GM12878 (cell line): ENCODE measurements at regions not wholly inside any gene's neighbourhood (a gene's known extent, or its start where the extent isn't known, plus 50 kb on each side); places are given as distances from the start of the nearest gene placed in this dataset.

Experiments
- ATAC-seq: fragments of 200-7000 bp; cut with Tn5 transposase; 3 replicates; pipeline ENCODE4 v1.9.1; 2020; ENCODE audit warnings: mild to moderate bottlenecking, moderate library complexity
- BruUV-seq: library from RNA; stranded (reverse); fragments of 400-500 nt; replicated peaks from 2 replicates; lab custom pipeline; 2021; lab: Mats Ljungman, UMichigan
- CTCF ChIA-PET: fragments of 300-600 bp; sonication (Branson Sonifier 250); formaldehyde crosslinking; extraction: SDS; loops from one replicate; lab custom pipeline; 2021; ENCODE audit warnings: inconsistent platforms; lab: Yijun Ruan, JAX
- POLR2A ChIA-PET: fragments of 350-600 bp; formaldehyde crosslinking; extraction: SDS; loops from one replicate; lab custom pipeline; 2021; ENCODE audit warnings: inconsistent platforms; lab: Charles Lee
- RAD21 ChIA-PET: fragments of 300-600 bp; sonication (Branson Sonifier 250); formaldehyde crosslinking; loops from one replicate; lab custom pipeline; 2023; ENCODE audit warnings: antibody characterized with exemption; ENCODE audit not compliant: unreplicated experiment; lab: Charles Lee
- SMC1A ChIA-PET: fragments of 300-600 bp; sonication (Branson Sonifier 250); formaldehyde crosslinking; loops from one replicate; lab custom pipeline; 2023; ENCODE audit not compliant: unreplicated experiment, uncharacterized antibody; lab: Charles Lee
- DNase-seq: peaks from one replicate; pipeline ENCODE4 v3.0.0-alpha.2; 2011; ENCODE audit warnings: low read depth, low spot score
- FAIRE-seq: peaks from 3 replicates; lab custom pipeline; 2011; peaks lifted over from hg19 to GRCh38; lab: Jason Lieb, UNC
- H2AFZ ChIP-seq: 2 replicates; pipeline ENCODE4 v1.6.0; 2011; ENCODE audit warnings: low read depth, low read length, control low read depth; ENCODE audit not compliant: control insufficient read depth
- H3K27ac ChIP-seq: 2 replicates; pipeline ENCODE4 v1.5.1; 2011; ENCODE audit warnings: control low read depth; ENCODE audit not compliant: control insufficient read depth, insufficient read depth
- H3K27me3 ChIP-seq, 2 experiments: replicated peaks in 1 of 2; 2 replicates each; pipeline versions ENCODE4 v1.6.0 to v1.6.1; 2011; ENCODE audit warnings: low read length in 1 of 2; ENCODE audit not compliant: control insufficient read depth in 2 of 2, insufficient read depth in 2 of 2
- H3K36me3 ChIP-seq, 2 experiments: 2 replicates each; pipeline ENCODE4 v1.5.1; 2011; ENCODE audit warnings: low read length in 1 of 2; ENCODE audit not compliant: control insufficient read depth in 2 of 2, insufficient read depth in 2 of 2
- H3K4me1 ChIP-seq: 2 replicates; pipeline ENCODE4 v1.6.1; 2011; ENCODE audit warnings: mild to moderate bottlenecking, low read length, moderate library complexity, mixed read lengths; ENCODE audit not compliant: control insufficient read depth, insufficient read depth
- H3K4me2 ChIP-seq: 2 replicates; pipeline ENCODE4 v1.6.0; 2011; ENCODE audit warnings: control low read depth; ENCODE audit not compliant: control insufficient read depth, insufficient read depth
- H3K4me3 ChIP-seq: fragments of 200-600 bp; sonication (generic); 2 replicates; pipeline ENCODE4 v1.5.1; 2016
- H3K79me2 ChIP-seq: 2 replicates; pipeline ENCODE4 v1.6.0; 2011; ENCODE audit warnings: low read length; ENCODE audit not compliant: control insufficient read depth, insufficient read depth
- H3K9ac ChIP-seq: 2 replicates; pipeline ENCODE4 v1.8.0; 2011; ENCODE audit warnings: low read length, control low read depth, mixed read lengths; ENCODE audit not compliant: control insufficient read depth, insufficient read depth
- H3K9me3 ChIP-seq: replicated peaks from 3 replicates; pipeline ENCODE4 v1.5.1; 2011; ENCODE audit warnings: mild to moderate bottlenecking, low read length; ENCODE audit not compliant: control insufficient read depth, insufficient read depth
- H4K20me1 ChIP-seq: 2 replicates; pipeline ENCODE4 v1.6.0; 2011; ENCODE audit not compliant: control insufficient read depth, insufficient read depth
- ATF7 ChIP-seq: fragments of 450-650 bp; IDR thresholded peaks from 2 replicates; pipeline ENCODE4 v1.6.1; 2016; ENCODE audit warnings: low read depth, mild to moderate bottlenecking
- BRCA1 ChIP-seq: IDR thresholded peaks from 2 replicates; pipeline ENCODE4 v1.6.1; 2011; ENCODE audit warnings: low read depth, low read length, improper control_type of control experiment
- CBX3 ChIP-seq: fragments of 200-600 bp; sonication (generic); IDR thresholded peaks from 2 replicates; pipeline ENCODE4 v1.6.1; 2016; ENCODE audit warnings: low read depth, borderline replicate concordance
- CHD4 ChIP-seq: fragments of 200-600 bp; sonication (generic); IDR thresholded peaks from 2 replicates; pipeline ENCODE4 v1.6.1; 2016; ENCODE audit warnings: mild to moderate bottlenecking
- DPF2 ChIP-seq: fragments of 450-650 bp; IDR thresholded peaks from 2 replicates; pipeline ENCODE4 v1.6.1; 2017; ENCODE audit warnings: mild to moderate bottlenecking
- E2F8 ChIP-seq: fragments of 450-650 bp; IDR thresholded peaks from 2 replicates; pipeline ENCODE4 v1.6.1; 2018; ENCODE audit warnings: mild to moderate bottlenecking, low read depth, moderate library complexity; ENCODE audit not compliant: partially characterized antibody
- FOXM1 ChIP-seq: IDR thresholded peaks from 2 replicates; pipeline ENCODE4 v1.6.1; 2012; ENCODE audit warnings: low read depth, mild to moderate bottlenecking, inconsistent platforms, low read length, moderate library complexity
- IRF5 ChIP-seq: fragments of 450-650 bp; IDR thresholded peaks from 2 replicates; pipeline ENCODE4 v1.6.1; 2017; ENCODE audit warnings: borderline replicate concordance
- MEF2B ChIP-seq: fragments of 450-650 bp; IDR thresholded peaks from 2 replicates; pipeline ENCODE4 v1.6.1; 2018; ENCODE audit warnings: mild to moderate bottlenecking, moderate library complexity; ENCODE audit not compliant: partially characterized antibody, poor library complexity, severe bottlenecking
- MTA2 ChIP-seq: fragments of 450-650 bp; IDR thresholded peaks from 2 replicates; pipeline ENCODE4 v1.6.1; 2016; ENCODE audit warnings: low read depth, mild to moderate bottlenecking, moderate library complexity
- SIN3A ChIP-seq: IDR thresholded peaks from 2 replicates; pipeline ENCODE4 v1.6.1; 2012; ENCODE audit warnings: low read depth, low read length, improper control_type of control experiment
- SMAD5 ChIP-seq: IDR thresholded peaks from 2 replicates; pipeline ENCODE4 v1.6.1; 2016; ENCODE audit warnings: antibody characterized with exemption, low read depth
- SREBF1 ChIP-seq: IDR thresholded peaks from 2 replicates; pipeline ENCODE4 v1.6.1; 2012; ENCODE audit warnings: mild to moderate bottlenecking, low read length
- SREBF2 ChIP-seq: IDR thresholded peaks from 2 replicates; pipeline ENCODE4 v1.6.1; 2012; ENCODE audit warnings: mild to moderate bottlenecking, low read length
- STAT3 ChIP-seq: IDR thresholded peaks from 2 replicates; pipeline ENCODE4 v1.6.1; 2011; ENCODE audit warnings: low read depth, low read length, improper control_type of control experiment
- YY1 ChIP-seq: IDR thresholded peaks from 2 replicates; pipeline ENCODE4 v1.6.1; 2011; ENCODE audit warnings: low read depth, mild to moderate bottlenecking, low read length
- ZNF217 ChIP-seq: fragments of 450-650 bp; IDR thresholded peaks from 2 replicates; pipeline ENCODE4 v1.6.1; 2017; ENCODE audit warnings: antibody characterized with exemption, mild to moderate bottlenecking
- ZNF592 ChIP-seq: fragments of 450-650 bp; IDR thresholded peaks from 2 replicates; pipeline ENCODE4 v1.6.1; 2017; ENCODE audit warnings: mild to moderate bottlenecking, moderate library complexity
- WGBS: methylation state at CpG from one replicate; pipeline ENCODE4 v1.1.6; 2016; ENCODE audit warnings: low lambda C conversion rate; ENCODE audit not compliant: insufficient replicate concordance, insufficient coverage; ENCODE audit errors: missing lambda C conversion rate; 5-methylcytosine and 5-hydroxymethylcytosine counted together
- in situ Hi-C: fragments of 300-500 bp; cut with MboI; formaldehyde crosslinking; loops from 9 replicates; pipeline ENCODE4 v1.14.3; 2018; ENCODE audit warnings: mixed read lengths
- intact Hi-C: fragments of 100-400 bp; cut with micrococcal nuclease; formaldehyde crosslinking; loops from one replicate; pipeline ENCODE4 v1.14.2; 2022; ENCODE audit not compliant: unreplicated experiment

- H3K9ac ChIP-seq, result no peak overlapping the region
- peak; percentile 21 for ATAC-seq
- H3K27ac ChIP-seq, result peak overlapping the region; percentile 14; the same call in 1 of the 2 replicates
- in situ Hi-C loops, result no loop called here
- no peak overlapping the region for H2AFZ ChIP-seq
- H3K4me1 ChIP-seq, result peaks cover 50% of the 10 kb centered on the region
- no peaks in the 10 kb centered on the region for H3K36me3 ChIP-seq
- no peak overlapping the region for H3K4me3 ChIP-seq
- H3K79me2 ChIP-seq, result peaks cover 9% of the 10 kb centered on the region
- no TSS peak for BruUV-seq
- no peaks in the 10 kb centered on the region for H4K20me1 ChIP-seq
- no peak for FAIRE-seq
- no peak for DNase-seq
- SMC1A ChIA-PET, result interaction anchor here (1.2 to 3.1 kb wide), 15 partner anchors 9 to 345 kb away, joined by 3 to 29 read pairs (median 9); no protein-coding TSS in a partner anchor
- no peaks in the 10 kb centered on the region for H3K27me3 ChIP-seq
- H3K9me3 ChIP-seq, result no peaks in the 10 kb centered on the region; the same call in 2 of the 3 replicates
- H3K4me2 ChIP-seq, result no peak overlapping the region
- RAD21 ChIA-PET, result interaction anchor here (0.7 to 3.0 kb wide), 14 partner anchors 9 to 223 kb away, joined by 3 to 54 read pairs (median 6); no protein-coding TSS in a partner anchor
- intact Hi-C loops, result no loop called here
- CTCF ChIA-PET, result interaction anchor here (0.7 to 1.8 kb wide), 7 partner anchors 9 to 207 kb away, joined by 3 to 15 read pairs (median 4); no protein-coding TSS in a partner anchor
- WGBS, result 4% methylated on average over 1 of the region's 1 CpG
- POLR2A ChIA-PET, result interaction anchor here (0.9 to 2.9 kb wide), 11 partner anchors 8 to 345 kb away, joined by 3 to 14 read pairs (median 5); no protein-coding TSS in a partner anchor
- TF ChIP-seq BRCA1 (no peak), IRF5 (no peak), SREBF1 (no peak), DPF2 (no peak), SIN3A (no peak), CHD4 (no peak), SREBF2 (no peak), FOXM1 (no peak), CBX3 (no peak), MTA2 (peak; percentile 61; the same call in 1 of the 2 replicates), STAT3 (0 out of 2 replicates have a peak, but pooled peaks have one; percentile 29), ZNF592 (peak; percentile 24; the same call in 1 of the 2 replicates), YY1 (no peak), E2F8 (no peak), MEF2B (peak; percentile 31), ZNF217 (peak; percentile 28; the same call in 1 of the 2 replicates), ATF7 (0 out of 2 replicates have a peak, but pooled peaks have one; percentile 28), SMAD5 (no peak)
These were observed 205.2 kb upstream of the MARCKS start for GRCh38 chr6:113651920-113652319.
